ENCODE measurements at regions not wholly inside any gene's neighbourhood (a gene's known extent, or its start where the extent isn't known, plus 50 kb on each side); places are given as distances from the start of the nearest gene placed in this dataset.
"Not testable (repeated sequence)": the region's sequence is repeated elsewhere in the genome, so short reads cannot be mapped to it uniquely, and the experiment has no call there.

DNA sequence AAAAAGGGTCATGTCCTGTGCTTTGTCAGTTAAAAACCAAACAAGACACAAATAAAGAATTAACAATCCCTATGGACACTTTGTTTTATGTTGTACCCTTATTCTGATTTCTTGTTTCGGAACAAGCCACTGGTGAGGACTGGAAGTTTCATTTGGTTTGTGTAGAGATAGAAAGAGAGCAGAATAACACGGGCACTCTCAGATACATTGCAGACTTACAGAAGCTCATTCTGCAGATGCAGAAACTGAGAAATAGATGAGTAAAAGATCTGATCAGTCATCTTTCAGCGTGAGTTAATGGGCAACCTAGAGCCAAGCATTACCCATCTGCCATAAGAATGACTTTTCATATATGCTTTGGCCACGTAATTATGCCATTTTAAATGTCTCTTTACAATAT, 407.6 kb downstream of the RAB38 start:
- no peaks in the 10 kb centered on the region for H3K36me3 ChIP-seq (ENCODE audit: control insufficient read depth in 4 of 4, insufficient read depth in 4 of 4, low read length in 3 of 4)
- POLR2A ChIA-PET, result no interaction called here
- CTCF ChIA-PET, result interaction anchor here (1.3 kb wide), 1 partner anchor 11 kb away, joined by 3 read pairs; no protein-coding TSS in a partner anchor
- DNase-seq, result no peak
- no peak overlapping the region for H3K27ac ChIP-seq (ENCODE audit: insufficient read depth in 1 of 2, low read depth in 1 of 2, low read length in 2 of 2, poor library complexity in 1 of 2, severe bottlenecking in 2 of 2)
- WGBS (ENCODE audit: insufficient coverage), result 96% methylated on average over 3 of the region's 4 CpGs
- no peak overlapping the region for H3K4me3 ChIP-seq (ENCODE audit: control insufficient read depth in 1 of 7, extremely low read depth in 1 of 7, insufficient read depth in 4 of 7, low read depth in 2 of 7, low read length in 6 of 7)
- no peaks in the 10 kb centered on the region for H3K4me1 ChIP-seq (ENCODE audit: control extremely low read depth in 1 of 4, control insufficient read depth in 4 of 4, insufficient read depth in 4 of 4, low read length in 3 of 4)
- H3K27me3 ChIP-seq (replicated peaks in 2 of 5; ENCODE audit: control insufficient read depth in 4 of 5, insufficient read depth in 5 of 5, low read length in 4 of 5), result no peaks in the 10 kb centered on the region
- no peaks in the 10 kb centered on the region for H3K9me3 ChIP-seq (ENCODE audit: control extremely low read depth in 1 of 5, control insufficient read depth in 4 of 5, insufficient read depth in 2 of 5, low read depth in 1 of 5, low read length in 4 of 5)

DNA sequence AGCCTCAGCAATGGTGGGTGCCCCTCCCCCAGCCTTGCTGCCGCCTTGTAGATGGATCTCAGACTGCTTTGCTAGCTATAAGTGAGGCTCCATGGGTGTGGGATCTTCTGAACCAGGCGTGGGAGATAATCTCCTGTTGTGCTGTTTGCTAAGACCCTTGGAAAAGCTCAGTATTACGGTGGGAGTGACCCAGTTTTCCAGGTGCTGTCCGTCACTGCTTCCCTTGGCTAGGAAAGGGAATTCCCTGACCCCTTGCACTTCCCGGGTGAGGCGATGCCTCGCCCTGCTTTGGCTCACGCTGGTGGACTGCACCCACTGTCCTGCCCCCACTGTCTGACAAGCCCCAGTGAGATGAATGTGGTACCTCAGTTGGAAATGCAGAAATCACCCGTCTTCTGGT, 411.2 kb downstream of the RAB38 start:
- POLR2A ChIA-PET; DNase-seq; H3K27me3 ChIP-seq (replicated peaks in 2 of 5; ENCODE audit: control insufficient read depth in 4 of 5, insufficient read depth in 5 of 5, low read length in 4 of 5); H3K9me3 ChIP-seq (ENCODE audit: control extremely low read depth in 1 of 5, control insufficient read depth in 4 of 5, insufficient read depth in 2 of 5, low read depth in 1 of 5, low read length in 4 of 5); H3K4me1 ChIP-seq (ENCODE audit: control extremely low read depth in 1 of 4, control insufficient read depth in 4 of 4, insufficient read depth in 4 of 4, low read length in 3 of 4); H3K27ac ChIP-seq (ENCODE audit: insufficient read depth in 1 of 2, low read depth in 1 of 2, low read length in 2 of 2, poor library complexity in 1 of 2, severe bottlenecking in 2 of 2); H3K4me3 ChIP-seq (ENCODE audit: control insufficient read depth in 1 of 7, extremely low read depth in 1 of 7, insufficient read depth in 4 of 7, low read depth in 2 of 7, low read length in 6 of 7); H3K36me3 ChIP-seq (ENCODE audit: control insufficient read depth in 4 of 4, insufficient read depth in 4 of 4, low read length in 3 of 4): not testable (repeated sequence)
- WGBS (ENCODE audit: insufficient coverage), result 95% methylated on average over 8 of the region's 9 CpGs
- CTCF ChIA-PET, result interaction anchor here (0.8 kb wide), 1 partner anchor 12 kb away, joined by 5 read pairs; no protein-coding TSS in a partner anchor

DNA sequence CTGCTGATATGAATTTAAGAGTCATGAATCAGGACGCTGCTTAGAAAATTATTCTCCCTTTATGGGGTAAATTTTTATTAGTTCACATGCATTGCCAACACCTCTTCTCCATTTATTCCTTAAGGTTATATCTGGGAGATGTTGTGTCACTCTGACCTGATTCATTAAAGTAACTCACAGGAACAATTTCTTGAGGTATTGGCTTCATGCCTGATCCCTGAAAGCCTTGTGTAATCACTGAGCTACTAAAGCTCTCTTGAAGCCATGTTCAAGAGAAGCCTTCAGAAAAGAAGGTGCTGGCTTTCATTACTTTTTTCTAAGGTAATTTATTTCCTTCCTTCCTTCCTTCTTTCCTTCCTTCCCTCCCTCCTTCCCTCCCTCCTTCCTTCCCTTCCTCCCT, 420.6 kb downstream of the RAB38 start:
- ChIA-PET CTCF (no interaction called here), POLR2A (no interaction called here)
- Histone ChIP-seq H3K9me3 (ENCODE audit: control extremely low read depth in 1 of 5, control insufficient read depth in 4 of 5, insufficient read depth in 2 of 5, low read depth in 1 of 5, low read length in 4 of 5) (no peaks in the 10 kb centered on the region), H3K36me3 (ENCODE audit: control insufficient read depth in 4 of 4, insufficient read depth in 4 of 4, low read length in 3 of 4) (no peaks in the 10 kb centered on the region), H3K27me3 (replicated peaks in 2 of 5; ENCODE audit: control insufficient read depth in 4 of 5, insufficient read depth in 5 of 5, low read length in 4 of 5) (no peaks in the 10 kb centered on the region), H3K27ac (ENCODE audit: insufficient read depth in 1 of 2, low read depth in 1 of 2, low read length in 2 of 2, poor library complexity in 1 of 2, severe bottlenecking in 2 of 2) (no peak overlapping the region), H3K4me3 (ENCODE audit: control insufficient read depth in 1 of 7, extremely low read depth in 1 of 7, insufficient read depth in 4 of 7, low read depth in 2 of 7, low read length in 6 of 7) (no peak overlapping the region), H3K4me1 (ENCODE audit: control extremely low read depth in 1 of 4, control insufficient read depth in 4 of 4, insufficient read depth in 4 of 4, low read length in 3 of 4) (no peaks in the 10 kb centered on the region)
- WGBS (ENCODE audit: insufficient coverage), result no CpG with 5 or more reads among the region's 1 CpG
- no peak for DNase-seq

DNA sequence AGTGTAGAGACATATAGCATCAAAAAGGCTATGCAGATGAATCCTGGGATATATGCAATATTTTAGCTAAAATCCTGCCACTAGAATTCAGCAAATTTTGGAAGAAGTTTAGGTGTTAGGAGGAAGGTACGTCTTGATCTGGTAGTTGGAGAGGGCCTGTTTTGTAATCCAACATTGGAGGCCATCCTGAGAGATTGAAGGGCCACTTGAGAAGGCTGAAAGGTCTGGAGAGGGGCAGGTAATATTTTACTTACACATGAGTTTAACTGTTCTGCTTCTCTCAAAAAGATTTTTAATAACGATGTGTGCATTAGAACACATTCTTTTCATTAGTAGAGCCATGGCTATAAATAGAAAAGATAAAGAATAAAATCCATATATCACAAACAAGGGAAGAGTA, 422.1 kb downstream of the RAB38 start:
- Histone ChIP-seq H3K9me3 (ENCODE audit: control extremely low read depth in 1 of 5, control insufficient read depth in 4 of 5, insufficient read depth in 2 of 5, low read depth in 1 of 5, low read length in 4 of 5) (no peaks in the 10 kb centered on the region), H3K36me3 (ENCODE audit: control insufficient read depth in 4 of 4, insufficient read depth in 4 of 4, low read length in 3 of 4) (no peaks in the 10 kb centered on the region), H3K27ac (ENCODE audit: insufficient read depth in 1 of 2, low read depth in 1 of 2, low read length in 2 of 2, poor library complexity in 1 of 2, severe bottlenecking in 2 of 2) (no peak overlapping the region), H3K4me3 (ENCODE audit: control insufficient read depth in 1 of 7, extremely low read depth in 1 of 7, insufficient read depth in 4 of 7, low read depth in 2 of 7, low read length in 6 of 7) (no peak overlapping the region), H3K4me1 (ENCODE audit: control extremely low read depth in 1 of 4, control insufficient read depth in 4 of 4, insufficient read depth in 4 of 4, low read length in 3 of 4) (no peaks in the 10 kb centered on the region), H3K27me3 (replicated peaks in 2 of 5; ENCODE audit: control insufficient read depth in 4 of 5, insufficient read depth in 5 of 5, low read length in 4 of 5) (no peaks in the 10 kb centered on the region)
- POLR2A ChIA-PET, result no interaction called here
- no CpG with 5 or more reads among the region's 2 CpGs for WGBS (ENCODE audit: insufficient coverage)
- no peak for DNase-seq
- CTCF ChIA-PET, result interaction anchor here (1.2 kb wide), 1 partner anchor 11 kb away, joined by 5 read pairs; no protein-coding TSS in a partner anchor

DNA sequence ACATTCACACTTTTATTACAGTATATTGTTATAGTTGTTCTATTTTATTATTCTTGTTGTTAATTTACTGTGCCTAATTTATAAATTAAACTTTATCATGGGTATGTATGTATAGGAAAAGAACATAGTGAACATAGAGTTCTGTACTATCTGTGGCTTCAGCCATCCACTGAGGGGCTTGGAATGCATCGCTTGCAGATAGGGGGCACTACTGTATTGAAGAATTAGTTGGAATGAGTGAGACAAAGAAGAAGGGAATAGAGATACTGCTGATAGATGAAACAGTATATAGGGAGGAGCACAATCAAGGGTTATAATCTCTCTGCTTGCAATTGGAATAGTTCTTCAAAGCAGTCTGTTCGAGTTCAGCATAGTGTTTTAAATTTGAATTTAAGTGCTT, 432.2 kb downstream of the RAB38 start:
- no peaks in the 10 kb centered on the region for H3K9me3 ChIP-seq (ENCODE audit: control extremely low read depth in 1 of 5, control insufficient read depth in 4 of 5, insufficient read depth in 2 of 5, low read depth in 1 of 5, low read length in 4 of 5)
- DNase-seq, result no peak
- POLR2A ChIA-PET, result no interaction called here
- H3K36me3 ChIP-seq (ENCODE audit: control insufficient read depth in 4 of 4, insufficient read depth in 4 of 4, low read length in 3 of 4), result no peaks in the 10 kb centered on the region
- no peak overlapping the region for H3K27ac ChIP-seq (ENCODE audit: insufficient read depth in 1 of 2, low read depth in 1 of 2, low read length in 2 of 2, poor library complexity in 1 of 2, severe bottlenecking in 2 of 2)
- peaks cover 0 to 3% (median 0%) of the 10 kb centered on the region in 5 experiments for H3K27me3 ChIP-seq (replicated peaks in 2 of 5; ENCODE audit: control insufficient read depth in 4 of 5, insufficient read depth in 5 of 5, low read length in 4 of 5)
- no peak overlapping the region for H3K4me3 ChIP-seq (ENCODE audit: control insufficient read depth in 1 of 7, extremely low read depth in 1 of 7, insufficient read depth in 4 of 7, low read depth in 2 of 7, low read length in 6 of 7)
- peaks cover 0 to 7% (median 4%) of the 10 kb centered on the region in 4 experiments for H3K4me1 ChIP-seq (ENCODE audit: control extremely low read depth in 1 of 4, control insufficient read depth in 4 of 4, insufficient read depth in 4 of 4, low read length in 3 of 4)
- WGBS (ENCODE audit: insufficient coverage), result 76% methylated on average over 2 of the region's 2 CpGs
- CTCF ChIA-PET, result no interaction called here

DNA sequence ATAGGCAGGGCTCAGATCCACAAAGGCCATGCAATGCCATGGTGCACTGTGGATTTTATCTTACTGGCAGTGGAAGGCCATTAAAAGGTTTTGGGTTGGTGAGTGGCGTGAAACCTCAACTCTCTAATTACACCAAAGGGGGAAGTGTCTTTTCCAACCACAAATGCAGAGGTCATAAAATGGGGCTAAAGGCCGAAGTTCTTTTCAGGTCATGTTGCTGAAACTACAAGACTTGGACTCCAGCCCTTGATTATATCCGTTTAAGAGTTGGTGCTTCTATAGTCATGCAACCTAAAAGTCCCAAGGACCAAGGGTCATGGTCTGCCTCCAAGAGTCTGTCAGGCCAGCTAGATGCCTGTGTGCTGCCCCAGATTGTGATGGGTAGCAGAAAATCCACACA, 434.3 kb downstream of the RAB38 start:
- no peak for DNase-seq
- WGBS (ENCODE audit: insufficient coverage), result 95% methylated on average over 2 of the region's 3 CpGs
- no peak overlapping the region for H3K27ac ChIP-seq (ENCODE audit: insufficient read depth in 1 of 2, low read depth in 1 of 2, low read length in 2 of 2, poor library complexity in 1 of 2, severe bottlenecking in 2 of 2)
- ChIA-PET POLR2A (no interaction called here), CTCF (no interaction called here)
- H3K4me3 ChIP-seq (ENCODE audit: control insufficient read depth in 1 of 7, extremely low read depth in 1 of 7, insufficient read depth in 4 of 7, low read depth in 2 of 7, low read length in 6 of 7), result no peak overlapping the region
- H3K27me3 ChIP-seq (replicated peaks in 2 of 5; ENCODE audit: control insufficient read depth in 4 of 5, insufficient read depth in 5 of 5, low read length in 4 of 5), result peaks cover 0 to 3% (median 0%) of the 10 kb centered on the region in 5 experiments
- H3K9me3 ChIP-seq (ENCODE audit: control extremely low read depth in 1 of 5, control insufficient read depth in 4 of 5, insufficient read depth in 2 of 5, low read depth in 1 of 5, low read length in 4 of 5), result no peaks in the 10 kb centered on the region
- no peaks in the 10 kb centered on the region for H3K36me3 ChIP-seq (ENCODE audit: control insufficient read depth in 4 of 4, insufficient read depth in 4 of 4, low read length in 3 of 4)
- H3K4me1 ChIP-seq (ENCODE audit: control extremely low read depth in 1 of 4, control insufficient read depth in 4 of 4, insufficient read depth in 4 of 4, low read length in 3 of 4), result peaks cover 0 to 7% (median 4%) of the 10 kb centered on the region in 4 experiments

DNA sequence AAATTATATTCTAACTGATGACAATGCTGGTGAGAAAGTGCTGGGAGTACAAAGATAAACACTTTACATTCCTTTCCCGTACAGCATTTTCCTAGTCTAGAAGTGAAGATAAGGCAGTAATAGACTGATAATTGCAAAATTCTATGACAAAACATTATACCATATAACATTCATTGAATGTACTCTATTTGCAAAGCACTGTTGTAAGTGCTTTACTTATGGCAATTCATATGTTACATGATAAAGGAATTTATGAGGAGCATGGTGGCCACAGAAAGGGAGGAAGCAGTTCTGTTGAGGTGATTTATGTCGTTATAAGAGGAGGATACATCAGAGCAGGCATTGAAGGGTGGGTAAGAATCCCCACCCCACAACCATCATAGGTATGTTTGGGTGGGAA, 434.8 kb downstream of the RAB38 start:
- Histone ChIP-seq H3K27me3 (replicated peaks in 2 of 5; ENCODE audit: control insufficient read depth in 4 of 5, insufficient read depth in 5 of 5, low read length in 4 of 5) (peaks cover 0 to 3% (median 0%) of the 10 kb centered on the region in 5 experiments), H3K4me3 (ENCODE audit: control insufficient read depth in 1 of 7, extremely low read depth in 1 of 7, insufficient read depth in 4 of 7, low read depth in 2 of 7, low read length in 6 of 7) (no peak overlapping the region), H3K36me3 (ENCODE audit: control insufficient read depth in 4 of 4, insufficient read depth in 4 of 4, low read length in 3 of 4) (no peaks in the 10 kb centered on the region), H3K4me1 (ENCODE audit: control extremely low read depth in 1 of 4, control insufficient read depth in 4 of 4, insufficient read depth in 4 of 4, low read length in 3 of 4) (peaks cover 0 to 7% (median 4%) of the 10 kb centered on the region in 4 experiments), H3K27ac (ENCODE audit: insufficient read depth in 1 of 2, low read depth in 1 of 2, low read length in 2 of 2, poor library complexity in 1 of 2, severe bottlenecking in 2 of 2) (no peak overlapping the region), H3K9me3 (ENCODE audit: control extremely low read depth in 1 of 5, control insufficient read depth in 4 of 5, insufficient read depth in 2 of 5, low read depth in 1 of 5, low read length in 4 of 5) (no peaks in the 10 kb centered on the region)
- POLR2A ChIA-PET, result no interaction called here
- DNase-seq, result no peak
- 67% methylated on average over 1 of the region's 2 CpGs for WGBS (ENCODE audit: insufficient coverage)
- CTCF ChIA-PET, result no interaction called here

All from common myeloid progenitor, CD34-positive (primary cell).